Suprapubic skin (tissue), 4 donors: ENCODE measurements at regions not wholly inside any gene's neighbourhood (a gene's known extent, or its start where the extent isn't known, plus 50 kb on each side); places are given as distances from the start of the nearest gene placed in this dataset.

ENCODE experiments used
- DNase-seq, 2 donors: peaks; one replicate each; pipeline ENCODE4 v3.0.0-alpha.2; 2019; ENCODE audit warnings: low spot score in 2 of 2
- H3K27ac ChIP-seq: fragments of 200-600 bp; sonication (generic); one replicate; pipeline ENCODE4 v1.5.1; 2019
- H3K27me3 ChIP-seq: fragments of 200-600 bp; sonication (generic); one replicate; pipeline ENCODE4 v1.5.1; 2019
- H3K36me3 ChIP-seq: fragments of 200-600 bp; sonication (generic); one replicate; pipeline ENCODE4 v1.5.1; 2019
- H3K4me1 ChIP-seq: fragments of 200-600 bp; sonication (generic); one replicate; pipeline ENCODE4 v1.5.1; 2019
- H3K4me3 ChIP-seq: fragments of 200-600 bp; sonication (generic); one replicate; pipeline ENCODE4 v1.5.1; 2019; ENCODE audit warnings: mild to moderate bottlenecking
- H3K9me3 ChIP-seq: fragments of 200-600 bp; sonication (generic); one replicate; pipeline ENCODE4 v1.5.1; 2019
- EP300 ChIP-seq: sonication (generic); formaldehyde crosslinking; IDR thresholded peaks from one replicate; pipeline ENCODE4 v1.6.1; 2017; ENCODE audit warnings: antibody characterized with exemption
- POLR2A ChIP-seq, 2 donors: fragments of 450-650 bp; IDR thresholded peaks; one replicate each; pipeline ENCODE4 v1.6.1; 2017; ENCODE audit warnings: antibody characterized with exemption in 2 of 2, mild to moderate bottlenecking in 2 of 2, moderate library complexity in 2 of 2
- POLR2AphosphoS5 ChIP-seq, 3 donors: sonication (generic); formaldehyde crosslinking; IDR thresholded peaks; one replicate each; pipeline ENCODE4 v1.6.1; 2017; ENCODE audit warnings: antibody characterized with exemption in 3 of 3
- WGBS: methylation state at CpG from one replicate; pipeline ENCODE4 v1.1.5; 2018; 5-methylcytosine and 5-hydroxymethylcytosine counted together
- TF ChIP-seq, protein P1 (sequence below), 2 donors: fragments of 200-600 bp in 1 of 2; fragments of 450-650 bp in 1 of 2; sonication (generic) in 1 of 2; IDR thresholded peaks; one replicate each; pipeline ENCODE4 v1.5.1; 2016 to 2019; ENCODE audit warnings: antibody characterized with exemption in 2 of 2, mild to moderate bottlenecking in 1 of 2, moderate library complexity in 1 of 2

DNA sequence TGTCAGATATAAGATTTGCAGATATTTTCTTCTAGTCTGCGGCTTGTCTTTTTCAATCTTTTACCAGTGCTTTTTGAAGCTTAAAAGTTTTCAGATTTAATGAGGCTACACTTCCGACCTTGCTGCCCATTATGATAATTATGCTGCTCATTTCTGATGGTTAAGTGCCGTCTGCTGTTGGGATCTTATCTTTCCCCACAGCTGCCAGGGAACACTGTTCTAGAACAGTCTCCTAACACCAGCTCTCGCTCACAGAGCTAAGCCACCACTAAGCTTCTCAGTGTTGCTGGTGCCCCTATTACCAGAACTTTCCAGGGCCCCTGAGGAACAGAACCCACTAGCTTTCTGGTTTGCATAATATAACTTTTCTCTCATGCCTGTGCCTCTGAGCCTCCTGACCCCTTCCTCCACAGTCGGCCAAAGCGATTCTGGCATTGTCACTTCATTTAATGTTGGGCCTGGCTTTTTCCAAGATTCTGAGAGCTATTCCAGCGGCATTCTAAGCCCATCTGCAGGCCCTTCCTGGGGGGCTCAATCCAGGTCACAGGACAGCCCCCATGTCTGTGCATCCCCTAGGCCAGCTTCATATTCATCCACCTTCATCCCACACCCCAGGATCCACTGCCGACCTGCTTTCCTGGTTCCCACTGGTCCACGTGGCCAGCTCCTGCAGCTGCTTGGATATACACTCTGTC, 237.0 kb downstream of the PTPRU start:
- DNase-seq: peak in 1 of 2 donors; percentile 41
- 83% methylated on average over 9 of the region's 9 CpGs for WGBS
- Histone ChIP-seq H3K36me3 (no peaks in the 10 kb centered on the region), H3K9me3 (no peaks in the 10 kb centered on the region), H3K4me1 (no peaks in the 10 kb centered on the region), H3K27ac (no peak overlapping the region), H3K27me3 (peaks cover 35% of the 10 kb centered on the region), H3K4me3 (no peak overlapping the region)
- no peak for TF ChIP-seq EP300
- TF ChIP-seq, protein P1, sequence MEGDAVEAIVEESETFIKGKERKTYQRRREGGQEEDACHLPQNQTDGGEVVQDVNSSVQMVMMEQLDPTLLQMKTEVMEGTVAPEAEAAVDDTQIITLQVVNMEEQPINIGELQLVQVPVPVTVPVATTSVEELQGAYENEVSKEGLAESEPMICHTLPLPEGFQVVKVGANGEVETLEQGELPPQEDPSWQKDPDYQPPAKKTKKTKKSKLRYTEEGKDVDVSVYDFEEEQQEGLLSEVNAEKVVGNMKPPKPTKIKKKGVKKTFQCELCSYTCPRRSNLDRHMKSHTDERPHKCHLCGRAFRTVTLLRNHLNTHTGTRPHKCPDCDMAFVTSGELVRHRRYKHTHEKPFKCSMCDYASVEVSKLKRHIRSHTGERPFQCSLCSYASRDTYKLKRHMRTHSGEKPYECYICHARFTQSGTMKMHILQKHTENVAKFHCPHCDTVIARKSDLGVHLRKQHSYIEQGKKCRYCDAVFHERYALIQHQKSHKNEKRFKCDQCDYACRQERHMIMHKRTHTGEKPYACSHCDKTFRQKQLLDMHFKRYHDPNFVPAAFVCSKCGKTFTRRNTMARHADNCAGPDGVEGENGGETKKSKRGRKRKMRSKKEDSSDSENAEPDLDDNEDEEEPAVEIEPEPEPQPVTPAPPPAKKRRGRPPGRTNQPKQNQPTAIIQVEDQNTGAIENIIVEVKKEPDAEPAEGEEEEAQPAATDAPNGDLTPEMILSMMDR (IDR thresholded peaks at IDR 0.05): no peak
- TF ChIP-seq POLR2A (IDR thresholded peaks at IDR 0.05): no peak
- TF ChIP-seq POLR2AphosphoS5 (IDR thresholded peaks at IDR 0.05): no peak

DNA sequence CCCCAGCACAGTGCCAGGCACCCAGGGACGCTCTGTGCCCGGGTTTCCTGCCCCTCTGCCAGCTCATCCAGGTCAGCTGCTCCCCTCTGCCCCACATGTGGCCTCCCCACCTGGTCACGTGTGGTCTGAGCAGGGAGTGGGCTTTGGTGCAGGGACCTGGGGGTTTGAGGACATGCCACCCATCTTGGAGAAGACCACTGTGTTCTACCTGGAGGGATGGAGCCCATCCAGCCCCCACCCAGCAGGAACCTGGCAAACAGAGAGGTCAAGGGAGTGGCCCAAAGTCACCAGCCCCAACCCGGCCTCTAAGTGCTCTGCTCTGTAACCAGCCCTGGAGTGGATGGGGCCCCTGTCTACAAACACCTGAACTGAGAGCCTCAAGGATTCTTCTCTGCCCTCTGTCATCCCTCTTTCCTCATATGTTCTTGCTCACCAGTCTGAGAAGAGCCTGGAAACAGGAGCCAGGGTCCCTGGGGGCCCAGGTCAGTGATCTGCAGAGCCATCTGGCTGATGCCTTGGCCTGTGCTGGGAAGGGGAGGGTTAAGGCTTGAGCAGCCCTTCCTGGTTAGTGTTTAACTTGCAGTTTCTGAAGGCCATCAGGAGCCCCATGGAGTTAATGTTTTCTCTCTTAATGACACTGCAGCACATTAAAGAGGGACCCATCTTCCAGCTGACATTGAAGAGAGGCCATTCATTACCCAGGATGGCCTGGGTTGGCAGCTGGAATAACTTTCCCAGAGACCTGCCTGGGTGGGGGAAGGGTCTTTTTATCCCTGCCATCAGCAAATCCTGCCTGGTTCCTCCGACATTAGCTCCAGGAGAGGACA, 235.4 kb downstream of the PTPRU start:
- Histone ChIP-seq H3K36me3 (no peaks in the 10 kb centered on the region), H3K9me3 (no peaks in the 10 kb centered on the region), H3K4me1 (no peaks in the 10 kb centered on the region), H3K4me3 (no peak overlapping the region), H3K27ac (no peak overlapping the region), H3K27me3 (peaks cover 26% of the 10 kb centered on the region)
- WGBS: 65% methylated on average over 3 of the region's 5 CpGs
- TF ChIP-seq POLR2A (IDR thresholded peaks at IDR 0.05) (no peak), POLR2AphosphoS5 (IDR thresholded peaks at IDR 0.05) (no peak), EP300 (no peak)
- TF ChIP-seq, protein P1 (IDR thresholded peaks at IDR 0.05): no peak
- DNase-seq: peak in 1 of 2 donors; percentile 59

DNA sequence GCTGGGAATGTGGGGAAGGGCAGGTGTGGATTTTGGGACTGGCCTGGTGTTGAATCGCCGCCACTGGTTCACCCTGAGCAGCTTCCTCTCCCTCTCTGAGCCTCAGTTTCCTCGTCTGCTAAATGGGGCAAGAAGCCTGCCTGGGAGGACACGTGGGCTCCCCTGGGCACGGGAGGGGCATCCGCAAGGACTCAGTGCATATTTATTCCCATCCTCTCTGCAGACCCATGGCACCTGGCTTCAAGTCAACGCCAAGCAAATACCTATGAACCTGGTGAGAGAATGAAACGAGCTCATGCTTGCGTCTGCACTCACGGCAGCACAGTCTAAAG, 234.4 kb downstream of the PTPRU start:
- no peak overlapping the region for H3K4me3 ChIP-seq
- no peak overlapping the region for H3K27ac ChIP-seq
- no peak for DNase-seq
- WGBS: 69% methylated on average over 10 of the region's 10 CpGs
- no peaks in the 10 kb centered on the region for H3K36me3 ChIP-seq
- peaks cover 19% of the 10 kb centered on the region for H3K27me3 ChIP-seq
- no peak for TF ChIP-seq EP300
- H3K4me1 ChIP-seq: no peaks in the 10 kb centered on the region
- no peaks in the 10 kb centered on the region for H3K9me3 ChIP-seq

DNA sequence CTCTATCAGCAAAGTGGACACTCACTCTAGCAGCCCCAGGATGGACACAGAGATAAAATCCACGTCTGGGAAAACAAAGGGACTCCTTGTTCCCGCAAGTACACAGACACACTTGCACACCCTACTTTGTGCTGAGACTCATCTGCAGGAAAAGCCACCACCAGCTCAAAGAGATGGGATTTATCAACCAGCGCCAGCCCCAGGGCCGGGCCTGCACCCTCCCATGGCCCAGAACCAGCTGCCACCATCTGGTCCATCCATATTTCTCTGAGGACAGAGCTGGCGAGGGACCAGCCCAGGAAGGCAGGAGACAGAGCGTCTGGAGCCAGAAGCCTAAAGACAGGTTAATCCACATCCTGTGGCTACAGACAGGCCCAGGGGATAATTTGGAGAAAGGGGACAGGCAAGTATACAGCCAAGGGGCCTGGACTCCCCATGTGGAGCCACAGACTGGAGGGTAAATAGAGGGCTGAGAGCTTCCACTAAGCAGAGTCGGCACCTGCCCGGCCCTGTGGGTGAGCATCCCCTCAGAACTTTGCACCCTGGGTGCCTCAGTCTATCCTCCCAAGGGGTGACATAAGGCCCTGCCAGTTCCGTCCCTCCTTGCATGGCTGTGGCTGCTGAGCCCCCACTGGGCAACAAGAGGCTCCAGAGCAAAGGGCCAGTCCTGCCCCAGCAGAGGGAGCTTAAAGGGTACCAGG, 233.9 kb downstream of the PTPRU start:
- Histone ChIP-seq H3K9me3 (no peaks in the 10 kb centered on the region), H3K36me3 (no peaks in the 10 kb centered on the region), H3K4me3 (no peak overlapping the region), H3K4me1 (no peaks in the 10 kb centered on the region), H3K27ac (no peak overlapping the region), H3K27me3 (peaks cover 14% of the 10 kb centered on the region)
- TF ChIP-seq POLR2A (IDR thresholded peaks at IDR 0.05) (no peak), POLR2AphosphoS5 (IDR thresholded peaks at IDR 0.05) (no peak), EP300 (no peak)
- TF ChIP-seq, protein P1 (IDR thresholded peaks at IDR 0.05): no peak
- DNase-seq: peak in 1 of 2 donors; percentile 41
- WGBS: 62% methylated on average over 6 of the region's 9 CpGs

DNA sequence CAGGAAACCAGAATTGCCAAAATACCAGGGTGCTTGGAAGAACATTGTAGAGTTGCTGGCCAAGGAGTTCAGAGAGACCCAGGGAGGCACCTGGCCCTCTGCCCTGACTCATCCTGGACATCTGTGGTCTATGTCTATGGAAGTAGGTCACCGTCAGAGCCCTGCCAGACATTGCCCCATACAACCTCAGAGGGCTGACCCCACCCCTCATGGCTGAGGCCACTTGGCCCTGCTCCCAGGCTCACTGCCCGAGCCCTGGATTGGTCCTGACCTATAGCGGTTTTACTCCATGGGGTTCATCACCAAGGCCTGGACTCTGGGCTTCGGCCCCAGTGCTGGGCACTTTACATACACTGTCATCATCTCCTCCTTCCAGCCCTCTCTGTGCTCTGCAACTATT, 233.1 kb downstream of the PTPRU start:
- H3K36me3 ChIP-seq: no peaks in the 10 kb centered on the region
- TF ChIP-seq, protein P1 (IDR thresholded peaks at IDR 0.05): no peak
- no peak for TF ChIP-seq POLR2A (IDR thresholded peaks at IDR 0.05)
- TF ChIP-seq POLR2AphosphoS5 (IDR thresholded peaks at IDR 0.05): no peak
- no peak for TF ChIP-seq EP300
- H3K4me1 ChIP-seq: no peaks in the 10 kb centered on the region
- H3K9me3 ChIP-seq: no peaks in the 10 kb centered on the region
- H3K4me3 ChIP-seq: no peak overlapping the region
- peak in 1 of 2 donors; percentile 81 for DNase-seq
- H3K27me3 ChIP-seq: peaks cover 12% of the 10 kb centered on the region
- no peak overlapping the region for H3K27ac ChIP-seq
- WGBS: 58% methylated on average over 4 of the region's 4 CpGs
